GM10248 (cell line): ENCODE measurements at regions not wholly inside any gene's neighbourhood (a gene's known extent, or its start where the extent isn't known, plus 50 kb on each side); places are given as distances from the start of the nearest gene placed in this dataset.

ENCODE experiments used
- CTCF ChIA-PET: fragments of 300-600 bp; sonication (Branson Sonifier 250); formaldehyde crosslinking; extraction: SDS; loops from one replicate; lab custom pipeline; 2021; ENCODE audit warnings: antibody characterized with exemption; lab: Yijun Ruan, JAX
- POLR2A ChIA-PET: fragments of 350-650 bp; sonication (Branson Sonifier 250); formaldehyde crosslinking; extraction: SDS; loops from one replicate; lab custom pipeline; 2020; ENCODE audit warnings: antibody characterized with exemption; lab: Yijun Ruan, JAX
- DNase-seq: peaks from one replicate; pipeline ENCODE4 v3.0.0; 2012; ENCODE audit errors: extremely low spot score
- TF ChIP-seq, protein P1 (sequence below): IDR thresholded peaks from 2 replicates; pipeline ENCODE4 v1.5.1; 2012; ENCODE audit warnings: mild to moderate bottlenecking, low read depth; ENCODE audit errors: extremely low read depth, missing control alignments, control extremely low read depth

DNA sequence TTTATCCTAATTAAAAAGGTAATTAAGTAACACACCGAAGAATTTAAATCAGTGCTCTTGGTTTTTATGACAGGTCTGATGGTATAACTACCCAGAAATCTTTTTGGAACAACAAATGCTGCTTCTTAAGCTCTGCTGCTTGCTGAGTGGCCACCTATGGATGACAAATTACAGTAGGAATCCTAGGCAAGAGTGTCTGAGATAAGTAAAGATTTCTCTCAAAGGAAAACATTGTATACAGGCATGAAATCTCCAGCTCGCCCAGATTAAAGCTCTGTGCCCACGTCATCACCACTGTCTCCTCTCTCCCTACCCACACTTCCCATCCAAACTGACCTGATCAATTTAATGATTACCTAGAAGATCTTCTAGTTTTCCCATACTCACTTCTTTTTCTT lies 1083.0 kb upstream of the MAP3K7 start:
- ChIA-PET CTCF (no interaction called here), POLR2A (no interaction called here)
- no peak for DNase-seq
- TF ChIP-seq, protein P1, sequence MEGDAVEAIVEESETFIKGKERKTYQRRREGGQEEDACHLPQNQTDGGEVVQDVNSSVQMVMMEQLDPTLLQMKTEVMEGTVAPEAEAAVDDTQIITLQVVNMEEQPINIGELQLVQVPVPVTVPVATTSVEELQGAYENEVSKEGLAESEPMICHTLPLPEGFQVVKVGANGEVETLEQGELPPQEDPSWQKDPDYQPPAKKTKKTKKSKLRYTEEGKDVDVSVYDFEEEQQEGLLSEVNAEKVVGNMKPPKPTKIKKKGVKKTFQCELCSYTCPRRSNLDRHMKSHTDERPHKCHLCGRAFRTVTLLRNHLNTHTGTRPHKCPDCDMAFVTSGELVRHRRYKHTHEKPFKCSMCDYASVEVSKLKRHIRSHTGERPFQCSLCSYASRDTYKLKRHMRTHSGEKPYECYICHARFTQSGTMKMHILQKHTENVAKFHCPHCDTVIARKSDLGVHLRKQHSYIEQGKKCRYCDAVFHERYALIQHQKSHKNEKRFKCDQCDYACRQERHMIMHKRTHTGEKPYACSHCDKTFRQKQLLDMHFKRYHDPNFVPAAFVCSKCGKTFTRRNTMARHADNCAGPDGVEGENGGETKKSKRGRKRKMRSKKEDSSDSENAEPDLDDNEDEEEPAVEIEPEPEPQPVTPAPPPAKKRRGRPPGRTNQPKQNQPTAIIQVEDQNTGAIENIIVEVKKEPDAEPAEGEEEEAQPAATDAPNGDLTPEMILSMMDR: no peak

GRCh38 chr6:91669154-91669870 lies 1082.4 kb upstream of the MAP3K7 start:
- no peak for DNase-seq
- TF ChIP-seq, protein P1: no peak
- CTCF ChIA-PET: no interaction called here
- POLR2A ChIA-PET: no interaction called here

- DNase-seq: no peak
- ChIA-PET POLR2A (no interaction called here), CTCF (interaction anchor here (1.4 kb wide), 1 partner anchor 9 kb away, joined by 4 read pairs; no protein-coding TSS in a partner anchor)
- TF ChIP-seq, protein P1: no peak
These were observed 1080.7 kb upstream of the MAP3K7 start for GRCh38 chr6:91667596-91667995.

GRCh38 chr6:91664327-91664959 lies 1077.6 kb upstream of the MAP3K7 start:
- DNase-seq: no peak
- TF ChIP-seq, protein P1: no peak
- POLR2A ChIA-PET: no interaction called here
- CTCF ChIA-PET: no interaction called here

DNA sequence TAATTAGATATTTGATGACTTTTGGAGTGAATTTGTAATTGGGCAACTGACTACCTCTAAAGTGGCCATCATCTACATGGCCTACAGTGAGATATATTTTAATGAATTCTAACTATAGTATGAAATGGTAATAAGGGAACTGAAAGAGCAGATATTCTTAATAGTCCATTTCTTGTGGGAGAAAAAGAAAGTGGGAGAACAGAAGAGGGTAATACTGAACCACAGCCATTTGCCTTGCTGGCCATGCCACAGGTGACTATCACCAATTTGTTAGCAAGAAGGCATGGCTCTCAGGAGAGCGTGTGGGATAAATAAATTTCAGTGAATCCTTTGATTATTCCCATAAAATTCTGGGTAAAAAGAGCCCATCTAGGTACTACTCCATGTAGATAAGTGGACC lies 1074.0 kb upstream of the MAP3K7 start:
- ChIA-PET POLR2A (no interaction called here), CTCF (no interaction called here)
- DNase-seq: no peak
- TF ChIP-seq, protein P1: no peak

GRCh38 chr6:91659891-91660290 lies 1073.0 kb upstream of the MAP3K7 start:
- TF ChIP-seq, protein P1: no peak
- ChIA-PET POLR2A (no interaction called here), CTCF (no interaction called here)
- DNase-seq: no peak
